ENCODE measurements at regions not wholly inside any gene's neighbourhood (a gene's known extent, or its start where the extent isn't known, plus 50 kb on each side); places are given as distances from the start of the nearest gene placed in this dataset.

- Histone ChIP-seq H3K9ac (ENCODE audit: control insufficient read depth, extremely low read depth, insufficient read depth, low read length) (no peak overlapping the region), H3K9me3 (ENCODE audit: control insufficient read depth, low read depth, low read length) (no peaks in the 10 kb centered on the region), H3K27ac (ENCODE audit: control insufficient read depth, insufficient read depth, low read length) (no peak overlapping the region), H3K4me2 (ENCODE audit: control insufficient read depth, extremely low read depth, insufficient read depth, low read depth, low read length) (no peak overlapping the region), H3K36me3 (ENCODE audit: control insufficient read depth in 2 of 2, extremely low read depth in 1 of 2, insufficient read depth in 2 of 2, low read length in 2 of 2) (no peaks in the 10 kb centered on the region), H3K4me1 (ENCODE audit: control insufficient read depth, extremely low read depth, insufficient read depth, low read length) (no peaks in the 10 kb centered on the region), H3K27me3 (ENCODE audit: control insufficient read depth, extremely low read depth, insufficient read depth, low read length) (no peaks in the 10 kb centered on the region), H4K20me1 (ENCODE audit: control insufficient read depth, extremely low read depth, insufficient read depth, low read length) (no peaks in the 10 kb centered on the region), H3K79me2 (ENCODE audit: control insufficient read depth, insufficient read depth, low read length) (no peaks in the 10 kb centered on the region), H3K9me1 (ENCODE audit: control insufficient read depth, extremely low read depth, insufficient read depth, low read length) (no peaks in the 10 kb centered on the region), H2AFZ (ENCODE audit: control insufficient read depth, low read length) (no peak overlapping the region), H3K4me3 (ENCODE audit: control insufficient read depth in 2 of 3, extremely low read depth in 1 of 3, insufficient read depth in 2 of 3, low read depth in 1 of 3, low read length in 3 of 3) (no peak overlapping the region)
- FAIRE-seq (no peak), DNase-seq (ENCODE audit: low read depth, low spot score) (no peak)
- no peak for TF ChIP-seq EZH2 (IDR thresholded peaks at IDR 0.05; ENCODE audit: low read length)
- TF ChIP-seq, protein P1, sequence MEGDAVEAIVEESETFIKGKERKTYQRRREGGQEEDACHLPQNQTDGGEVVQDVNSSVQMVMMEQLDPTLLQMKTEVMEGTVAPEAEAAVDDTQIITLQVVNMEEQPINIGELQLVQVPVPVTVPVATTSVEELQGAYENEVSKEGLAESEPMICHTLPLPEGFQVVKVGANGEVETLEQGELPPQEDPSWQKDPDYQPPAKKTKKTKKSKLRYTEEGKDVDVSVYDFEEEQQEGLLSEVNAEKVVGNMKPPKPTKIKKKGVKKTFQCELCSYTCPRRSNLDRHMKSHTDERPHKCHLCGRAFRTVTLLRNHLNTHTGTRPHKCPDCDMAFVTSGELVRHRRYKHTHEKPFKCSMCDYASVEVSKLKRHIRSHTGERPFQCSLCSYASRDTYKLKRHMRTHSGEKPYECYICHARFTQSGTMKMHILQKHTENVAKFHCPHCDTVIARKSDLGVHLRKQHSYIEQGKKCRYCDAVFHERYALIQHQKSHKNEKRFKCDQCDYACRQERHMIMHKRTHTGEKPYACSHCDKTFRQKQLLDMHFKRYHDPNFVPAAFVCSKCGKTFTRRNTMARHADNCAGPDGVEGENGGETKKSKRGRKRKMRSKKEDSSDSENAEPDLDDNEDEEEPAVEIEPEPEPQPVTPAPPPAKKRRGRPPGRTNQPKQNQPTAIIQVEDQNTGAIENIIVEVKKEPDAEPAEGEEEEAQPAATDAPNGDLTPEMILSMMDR (optimal IDR thresholded peaks at IDR 0.05 in 1 of 3, IDR thresholded peaks at IDR 0.05 in 1 of 3, conservative IDR thresholded peaks at IDR 0.05 in 1 of 3; ENCODE audit: extremely low read depth in 1 of 3, insufficient read depth in 2 of 3, low read length in 3 of 3), result no peak
- dilution Hi-C loops (cut with MboI; ENCODE audit: extremely low pct_ligation_motif_present, low sequenced_read_pairs), result no loop called here
Measured at GRCh38 chr2:19158896-19159295, 199.5 kb downstream of the OSR1 start.

GRCh38 chr2:19158211-19158610 is 200.2 kb downstream of the OSR1 start:
- no peaks in the 10 kb centered on the region for H4K20me1 ChIP-seq (ENCODE audit: control insufficient read depth, extremely low read depth, insufficient read depth, low read length)
- no peak overlapping the region for H3K27ac ChIP-seq (ENCODE audit: control insufficient read depth, insufficient read depth, low read length)
- no peak overlapping the region for H3K4me2 ChIP-seq (ENCODE audit: control insufficient read depth, extremely low read depth, insufficient read depth, low read depth, low read length)
- H2AFZ ChIP-seq (ENCODE audit: control insufficient read depth, low read length), result no peak overlapping the region
- H3K27me3 ChIP-seq (ENCODE audit: control insufficient read depth, extremely low read depth, insufficient read depth, low read length), result no peaks in the 10 kb centered on the region
- no peaks in the 10 kb centered on the region for H3K79me2 ChIP-seq (ENCODE audit: control insufficient read depth, insufficient read depth, low read length)
- H3K36me3 ChIP-seq (ENCODE audit: control insufficient read depth in 2 of 2, extremely low read depth in 1 of 2, insufficient read depth in 2 of 2, low read length in 2 of 2), result no peaks in the 10 kb centered on the region
- no peak overlapping the region for H3K9ac ChIP-seq (ENCODE audit: control insufficient read depth, extremely low read depth, insufficient read depth, low read length)
- TF ChIP-seq, protein P1 (optimal IDR thresholded peaks at IDR 0.05 in 1 of 3, IDR thresholded peaks at IDR 0.05 in 1 of 3, conservative IDR thresholded peaks at IDR 0.05 in 1 of 3; ENCODE audit: extremely low read depth in 1 of 3, insufficient read depth in 2 of 3, low read length in 3 of 3), result peak in 1 of 3 experiments; percentile 15
- TF ChIP-seq EZH2 (IDR thresholded peaks at IDR 0.05; ENCODE audit: low read length), result no peak
- FAIRE-seq (no peak), DNase-seq (ENCODE audit: low read depth, low spot score) (no peak)
- dilution Hi-C loops (cut with MboI; ENCODE audit: extremely low pct_ligation_motif_present, low sequenced_read_pairs), result no loop called here
- H3K9me1 ChIP-seq (ENCODE audit: control insufficient read depth, extremely low read depth, insufficient read depth, low read length), result no peaks in the 10 kb centered on the region
- H3K4me1 ChIP-seq (ENCODE audit: control insufficient read depth, extremely low read depth, insufficient read depth, low read length), result no peaks in the 10 kb centered on the region
- no peak overlapping the region for H3K4me3 ChIP-seq (ENCODE audit: control insufficient read depth in 2 of 3, extremely low read depth in 1 of 3, insufficient read depth in 2 of 3, low read depth in 1 of 3, low read length in 3 of 3)
- no peaks in the 10 kb centered on the region for H3K9me3 ChIP-seq (ENCODE audit: control insufficient read depth, low read depth, low read length)

Data from keratinocyte (primary cell).